ENCODE measurements at regions not wholly inside any gene's neighbourhood (a gene's known extent, or its start where the extent isn't known, plus 50 kb on each side); places are given as distances from the start of the nearest gene placed in this dataset.

GRCh38 chr12:53828598-53828997 lies 76.8 kb upstream of the CISTR start:
- Histone ChIP-seq H3K4me3 (no peak overlapping the region), H3K27me3 (no peaks in the 10 kb centered on the region), H3K4me1 (peaks cover 0 to 12% (median 3%) of the 10 kb centered on the region in 4 donors), H3K9me3 (no peaks in the 10 kb centered on the region), H3K36me3 (no peaks in the 10 kb centered on the region), H3K27ac (no peak overlapping the region)
- DNase-seq (no peak), ATAC-seq (no peak)
- 63% methylated on average over 2 of the region's 2 CpGs for WGBS (ENCODE audit: insufficient coverage, low coverage, low lambda C conversion rate, missing lambda C conversion rate)
- TF ChIP-seq, protein P1, sequence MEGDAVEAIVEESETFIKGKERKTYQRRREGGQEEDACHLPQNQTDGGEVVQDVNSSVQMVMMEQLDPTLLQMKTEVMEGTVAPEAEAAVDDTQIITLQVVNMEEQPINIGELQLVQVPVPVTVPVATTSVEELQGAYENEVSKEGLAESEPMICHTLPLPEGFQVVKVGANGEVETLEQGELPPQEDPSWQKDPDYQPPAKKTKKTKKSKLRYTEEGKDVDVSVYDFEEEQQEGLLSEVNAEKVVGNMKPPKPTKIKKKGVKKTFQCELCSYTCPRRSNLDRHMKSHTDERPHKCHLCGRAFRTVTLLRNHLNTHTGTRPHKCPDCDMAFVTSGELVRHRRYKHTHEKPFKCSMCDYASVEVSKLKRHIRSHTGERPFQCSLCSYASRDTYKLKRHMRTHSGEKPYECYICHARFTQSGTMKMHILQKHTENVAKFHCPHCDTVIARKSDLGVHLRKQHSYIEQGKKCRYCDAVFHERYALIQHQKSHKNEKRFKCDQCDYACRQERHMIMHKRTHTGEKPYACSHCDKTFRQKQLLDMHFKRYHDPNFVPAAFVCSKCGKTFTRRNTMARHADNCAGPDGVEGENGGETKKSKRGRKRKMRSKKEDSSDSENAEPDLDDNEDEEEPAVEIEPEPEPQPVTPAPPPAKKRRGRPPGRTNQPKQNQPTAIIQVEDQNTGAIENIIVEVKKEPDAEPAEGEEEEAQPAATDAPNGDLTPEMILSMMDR (IDR thresholded peaks at IDR 0.05): no peak
- intact Hi-C loops (cut with DNase I): no loop called here

DNA sequence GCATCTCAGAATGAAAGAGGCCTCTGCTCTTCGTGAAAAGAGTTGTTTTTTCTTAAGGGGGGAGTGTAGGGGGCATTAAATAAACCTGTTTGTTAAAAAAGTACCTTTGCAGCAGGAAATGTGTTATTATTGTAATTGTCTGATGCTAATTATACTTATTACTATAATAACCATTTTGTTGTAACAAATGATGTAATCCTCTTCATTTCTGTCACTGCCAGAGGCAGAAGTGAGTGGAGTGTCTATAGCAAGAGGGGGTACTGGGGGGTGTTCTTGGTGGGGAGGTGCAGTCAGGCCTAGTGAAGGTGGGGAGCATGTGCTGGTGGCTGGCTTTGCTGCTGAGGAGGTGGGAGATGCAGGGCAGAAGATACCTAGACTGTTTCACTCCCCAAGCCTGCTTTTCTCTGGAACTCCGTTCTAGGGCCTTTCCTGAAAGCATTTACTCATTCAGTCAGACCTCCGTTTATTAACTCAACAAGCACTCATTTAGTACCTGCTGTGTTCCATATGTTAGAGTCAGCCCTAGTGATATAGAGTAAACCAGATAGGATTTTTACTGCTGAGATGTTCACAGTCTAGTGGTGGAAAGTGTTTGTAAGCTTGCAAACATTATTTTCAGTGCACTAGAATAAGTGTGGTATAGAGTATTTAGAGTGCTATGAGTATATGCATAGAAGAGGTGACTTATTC lies 77.5 kb upstream of the CISTR start:
- H3K4me3 ChIP-seq: no peak overlapping the region
- no peaks in the 10 kb centered on the region for H3K9me3 ChIP-seq
- 41% methylated on average over 3 of the region's 3 CpGs for WGBS (ENCODE audit: insufficient coverage, low coverage, low lambda C conversion rate, missing lambda C conversion rate)
- no peak for DNase-seq
- TF ChIP-seq POLR2A (IDR thresholded peaks at IDR 0.05): no peak
- TF ChIP-seq, protein P1 (IDR thresholded peaks at IDR 0.05): no peak
- no peak for ATAC-seq
- peaks cover 0 to 12% (median 3%) of the 10 kb centered on the region in 4 donors for H3K4me1 ChIP-seq
- intact Hi-C loops (cut with DNase I): no loop called here
- no peaks in the 10 kb centered on the region for H3K27me3 ChIP-seq
- no peaks in the 10 kb centered on the region for H3K36me3 ChIP-seq
- no peak overlapping the region for H3K27ac ChIP-seq

- DNase-seq: no peak
- TF ChIP-seq, protein P1 (IDR thresholded peaks at IDR 0.05): no peak
- no peak for TF ChIP-seq POLR2A (IDR thresholded peaks at IDR 0.05)
- Histone ChIP-seq H3K36me3 (no peaks in the 10 kb centered on the region), H3K4me1 (peaks cover 0 to 2% (median 0%) of the 10 kb centered on the region in 4 donors), H3K9me3 (no peaks in the 10 kb centered on the region), H3K4me3 (no peak overlapping the region), H3K27ac (no peak overlapping the region), H3K27me3 (no peaks in the 10 kb centered on the region)
- ATAC-seq: no peak
- intact Hi-C loops (cut with DNase I): no loop called here
- 83% methylated on average over 4 of the region's 5 CpGs for WGBS (ENCODE audit: insufficient coverage, low coverage, low lambda C conversion rate, missing lambda C conversion rate)
Observed at GRCh38 chr12:53830631-53831030, 78.9 kb upstream of the CISTR start.

GRCh38 chr12:53836119-53836655 lies 84.4 kb upstream of the CISTR start:
- intact Hi-C loops (cut with DNase I): no loop called here
- WGBS (ENCODE audit: insufficient coverage, low coverage, low lambda C conversion rate, missing lambda C conversion rate): 67% methylated on average over 5 of the region's 5 CpGs
- Histone ChIP-seq H3K36me3 (no peaks in the 10 kb centered on the region), H3K27ac (no peak overlapping the region), H3K27me3 (no peaks in the 10 kb centered on the region), H3K4me3 (no peak overlapping the region), H3K9me3 (no peaks in the 10 kb centered on the region), H3K4me1 (no peaks in the 10 kb centered on the region)
- TF ChIP-seq, protein P1 (IDR thresholded peaks at IDR 0.05): no peak
- no peak for TF ChIP-seq POLR2A (IDR thresholded peaks at IDR 0.05)
- no peak for ATAC-seq
- DNase-seq: no peak

All from right lobe of liver (tissue), 6 donors.